GM23338 (cell line): ENCODE measurements at regions not wholly inside any gene's neighbourhood (a gene's known extent, or its start where the extent isn't known, plus 50 kb on each side); places are given as distances from the start of the nearest gene placed in this dataset.

Source experiments
- EZH2phosphoT487 ChIP-seq: fragments of 200-600 bp; sonication (generic); IDR thresholded peaks from one replicate; pipeline ENCODE4 v1.8.1; 2018; ENCODE audit warnings: antibody characterized with exemption; ENCODE audit not compliant: unreplicated experiment
- POLR2AphosphoS5 ChIP-seq: IDR thresholded peaks from 2 replicates; pipeline ENCODE4 v1.6.1; 2016; ENCODE audit warnings: antibody characterized with exemption, low read depth
- TF ChIP-seq, protein P1 (sequence below), 2 experiments: fragments of 200-600 bp in 1 of 2; sonication (generic) in 1 of 2; conservative IDR thresholded peaks; 2 replicates each; pipeline versions ENCODE4 v1.5.1 to v1.6.1; 2016 to 2017; ENCODE audit warnings: antibody characterized with exemption in 2 of 2, low read depth in 2 of 2, mild to moderate bottlenecking in 2 of 2, moderate library complexity in 1 of 2

- TF ChIP-seq EZH2phosphoT487 = no peak
- TF ChIP-seq POLR2AphosphoS5 = no peak
- TF ChIP-seq, protein P1, sequence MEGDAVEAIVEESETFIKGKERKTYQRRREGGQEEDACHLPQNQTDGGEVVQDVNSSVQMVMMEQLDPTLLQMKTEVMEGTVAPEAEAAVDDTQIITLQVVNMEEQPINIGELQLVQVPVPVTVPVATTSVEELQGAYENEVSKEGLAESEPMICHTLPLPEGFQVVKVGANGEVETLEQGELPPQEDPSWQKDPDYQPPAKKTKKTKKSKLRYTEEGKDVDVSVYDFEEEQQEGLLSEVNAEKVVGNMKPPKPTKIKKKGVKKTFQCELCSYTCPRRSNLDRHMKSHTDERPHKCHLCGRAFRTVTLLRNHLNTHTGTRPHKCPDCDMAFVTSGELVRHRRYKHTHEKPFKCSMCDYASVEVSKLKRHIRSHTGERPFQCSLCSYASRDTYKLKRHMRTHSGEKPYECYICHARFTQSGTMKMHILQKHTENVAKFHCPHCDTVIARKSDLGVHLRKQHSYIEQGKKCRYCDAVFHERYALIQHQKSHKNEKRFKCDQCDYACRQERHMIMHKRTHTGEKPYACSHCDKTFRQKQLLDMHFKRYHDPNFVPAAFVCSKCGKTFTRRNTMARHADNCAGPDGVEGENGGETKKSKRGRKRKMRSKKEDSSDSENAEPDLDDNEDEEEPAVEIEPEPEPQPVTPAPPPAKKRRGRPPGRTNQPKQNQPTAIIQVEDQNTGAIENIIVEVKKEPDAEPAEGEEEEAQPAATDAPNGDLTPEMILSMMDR (conservative IDR thresholded peaks at IDR 0.05; ENCODE audit: low read depth in 2 of 2) = no peak
Observed at GRCh38 chr3:165983284-165983683, 146.1 kb upstream of the BCHE start.
